G401 (cell line): ENCODE measurements at regions not wholly inside any gene's neighbourhood (a gene's known extent, or its start where the extent isn't known, plus 50 kb on each side); places are given as distances from the start of the nearest gene placed in this dataset.
"Not testable (repeated sequence)": the region's sequence is repeated elsewhere in the genome, so short reads cannot be mapped to it uniquely, and the experiment has no call there.

Experiments used
- DNase-seq: peaks from one replicate; pipeline ENCODE4 v3.0.0-alpha.2; 2015; ENCODE audit warnings: low spot score
- in situ Hi-C: cut with HindIII; loops from 2 replicates; pipeline ENCODE4 v1.10.0; 2016; ENCODE audit warnings: low sequenced_read_pairs, mixed read lengths

DNA sequence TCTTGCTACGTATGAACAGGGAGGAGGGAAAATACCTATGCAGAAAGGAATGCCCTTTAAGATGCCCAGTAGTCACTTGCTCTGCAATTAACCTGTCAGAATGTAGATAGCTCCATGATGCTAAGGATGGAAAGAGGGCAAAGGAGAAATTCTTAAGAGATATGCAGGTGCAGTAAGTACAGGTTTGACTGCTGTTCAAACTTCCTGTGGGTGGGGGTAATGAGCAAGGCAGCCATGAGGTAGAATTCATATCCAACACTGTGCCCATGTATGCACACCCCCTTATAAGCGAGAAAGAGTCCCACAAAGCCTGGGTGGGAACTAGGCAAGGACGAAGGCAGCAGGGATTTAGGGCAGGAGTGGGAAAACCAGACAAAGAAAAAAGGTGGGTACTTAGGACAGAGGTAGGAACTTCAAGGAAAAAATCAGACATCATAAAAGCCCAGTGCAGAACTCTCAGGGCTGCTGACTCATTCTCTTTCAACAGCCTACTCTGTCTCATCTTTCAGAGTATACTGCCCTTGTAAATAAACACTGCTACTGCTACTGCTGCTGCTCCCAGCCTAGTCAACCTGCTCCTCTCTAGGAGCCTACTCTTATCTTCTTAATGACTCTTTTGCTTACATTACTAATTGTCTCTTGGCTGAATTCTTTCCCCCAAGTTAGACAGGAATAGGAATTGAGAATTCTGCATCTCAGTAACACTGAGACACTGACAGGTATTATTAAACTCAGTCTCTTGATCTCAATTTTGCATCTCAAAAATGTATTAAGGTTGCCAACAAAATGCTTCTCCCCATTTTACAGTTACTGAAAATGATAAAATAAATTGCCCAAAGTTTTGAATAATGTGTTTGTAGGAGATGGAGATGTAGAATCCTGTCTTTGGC, 189.0 kb downstream of the PTH2R start:
- in situ Hi-C loops, result no loop called here
- no peak for DNase-seq

DNA sequence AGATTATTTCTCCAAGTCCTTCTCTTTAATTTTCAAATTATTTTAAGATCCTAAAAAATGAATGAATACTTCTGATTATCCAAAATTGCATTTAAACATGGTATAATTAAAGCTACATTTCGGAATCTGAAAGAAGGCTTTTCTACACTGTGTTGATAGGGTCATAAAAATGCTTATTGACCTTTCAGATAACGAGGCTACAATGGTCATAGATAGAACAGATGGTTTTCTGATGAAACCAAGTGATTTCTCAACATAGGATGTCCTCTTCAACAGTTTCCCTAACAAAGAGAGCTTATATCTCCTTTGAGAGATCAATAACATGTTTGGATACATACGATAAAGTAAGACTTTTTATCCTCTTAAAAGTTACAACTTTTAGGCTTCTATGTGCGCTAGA, 201.1 kb downstream of the PTH2R start:
- no peak for DNase-seq
- in situ Hi-C loops, result no loop called here

DNA sequence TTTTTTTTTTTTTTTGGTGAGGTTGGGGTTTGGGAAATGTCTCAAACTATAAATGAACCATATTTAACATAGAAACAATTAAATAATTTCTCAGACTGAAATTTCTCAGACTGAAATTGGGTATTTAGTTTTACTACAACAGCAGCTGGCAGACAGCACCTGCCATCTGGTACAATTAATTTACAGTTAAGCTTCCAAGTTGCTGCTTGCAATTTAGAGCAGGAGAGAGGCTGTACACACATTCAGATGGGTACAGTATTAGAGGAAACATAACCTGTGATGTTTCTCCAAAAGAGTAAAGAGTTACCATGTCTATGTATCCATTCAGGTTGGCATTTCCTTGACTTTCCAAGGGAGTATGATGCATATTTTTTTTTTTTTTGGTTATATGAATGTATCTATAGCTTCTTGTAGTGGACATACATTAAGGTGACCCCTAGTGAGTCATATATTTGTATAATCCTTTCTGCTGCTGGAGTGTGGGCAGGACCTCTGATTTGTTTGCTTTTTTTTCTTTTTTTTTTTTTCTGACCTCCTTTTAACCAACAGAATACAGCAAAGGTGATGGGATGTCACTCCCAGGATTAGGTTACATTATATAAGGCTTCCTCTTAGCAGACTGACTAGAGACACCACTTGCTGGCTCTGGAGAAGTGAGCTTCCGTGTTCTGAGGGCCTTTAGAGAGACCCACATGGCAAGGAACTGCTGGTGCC, 201.7 kb downstream of the PTH2R start:
- peak; percentile 6 for DNase-seq
- in situ Hi-C loops, result no loop called here

DNA sequence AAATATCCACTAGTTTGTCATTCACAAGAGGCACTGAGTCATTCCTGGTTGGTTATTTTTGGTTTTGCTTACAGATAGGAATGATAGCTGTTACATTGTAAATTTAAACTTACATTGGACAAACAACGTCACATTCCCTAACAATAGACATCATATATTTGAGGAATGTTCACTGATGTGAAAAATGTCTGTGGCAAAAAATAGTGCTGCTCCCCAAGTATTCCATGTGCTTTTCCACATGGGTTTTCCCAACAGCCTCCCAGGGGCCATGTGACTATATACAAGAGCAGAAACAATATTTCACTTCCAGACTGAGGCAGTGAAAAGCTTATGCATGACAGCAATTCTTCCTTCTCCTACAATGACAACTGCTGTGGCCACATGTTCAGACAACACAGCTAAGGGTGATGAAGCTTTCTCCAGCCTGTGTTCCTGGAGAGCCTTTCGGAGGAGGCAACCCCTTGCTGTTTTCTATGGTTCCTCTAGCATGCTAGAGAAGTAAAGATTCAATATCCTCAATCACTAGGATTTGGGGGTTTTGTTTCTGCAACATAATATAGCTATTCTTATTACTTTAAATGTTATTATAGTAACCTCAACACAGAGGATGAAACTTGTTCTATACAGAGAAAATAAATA, 202.7 kb downstream of the PTH2R start:
- DNase-seq, result no peak
- in situ Hi-C loops, result no loop called here

DNA sequence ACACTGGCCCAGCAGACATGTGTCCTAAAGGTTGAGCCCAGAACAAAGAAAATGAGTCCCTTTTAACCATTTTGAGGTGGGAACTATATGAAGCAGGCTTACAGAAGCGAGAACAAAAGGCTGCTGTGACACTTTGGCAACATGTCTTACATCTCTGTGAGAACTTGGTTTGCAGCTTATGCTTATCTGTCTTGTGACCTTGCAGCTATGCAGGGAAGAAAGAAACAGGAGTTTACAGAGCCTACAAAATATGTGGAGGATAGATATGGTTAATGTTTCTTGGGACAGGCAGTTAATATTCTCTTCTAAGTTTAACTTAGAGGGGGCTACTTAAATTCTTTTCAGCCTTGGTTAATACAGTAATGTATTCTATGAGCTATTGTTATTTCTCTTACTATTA, 209.1 kb downstream of the PTH2R start:
- in situ Hi-C loops, DNase-seq: not testable (repeated sequence)

DNA sequence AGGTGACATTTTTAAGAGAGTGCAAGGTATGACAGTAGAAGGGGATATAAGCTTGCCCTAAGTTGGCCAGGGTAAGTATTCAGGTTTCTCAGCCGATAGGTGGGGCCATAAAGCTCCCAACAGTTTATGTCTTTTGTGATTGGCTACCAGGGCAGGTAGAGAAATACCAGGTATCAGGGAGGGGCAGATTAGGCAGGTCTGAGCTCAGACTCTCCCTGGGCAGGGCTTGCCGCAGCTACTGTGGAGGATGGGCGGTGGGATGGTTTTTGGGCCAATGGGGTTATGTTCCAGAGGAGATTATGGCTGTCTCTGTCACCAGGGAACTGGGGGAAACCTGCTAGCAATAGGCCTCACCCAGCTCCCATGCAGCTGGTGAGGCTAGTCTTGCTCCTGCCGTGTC, 211.6 kb downstream of the PTH2R start:
- no peak for DNase-seq
- in situ Hi-C loops, result no loop called here

DNA sequence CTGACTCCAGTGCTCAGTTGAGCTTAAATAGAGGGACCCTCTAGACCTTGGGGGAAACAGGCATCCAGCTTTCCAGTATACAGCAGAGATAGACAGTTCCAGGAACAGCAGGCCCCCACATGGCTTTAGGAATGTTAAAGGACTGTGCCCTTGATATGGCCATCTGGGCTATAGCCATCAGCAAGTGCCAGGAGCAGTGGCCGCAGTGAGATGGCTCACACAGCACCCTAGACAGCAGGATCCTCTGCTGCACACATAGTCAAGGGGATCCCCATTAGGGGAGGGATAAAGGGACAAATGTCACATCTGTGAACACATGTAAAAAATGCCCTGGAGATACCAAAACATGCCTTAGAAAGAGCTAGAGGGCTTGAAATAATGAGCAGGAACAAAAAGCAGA, 213.4 kb downstream of the PTH2R start:
- in situ Hi-C loops, result no loop called here
- no peak for DNase-seq

DNA sequence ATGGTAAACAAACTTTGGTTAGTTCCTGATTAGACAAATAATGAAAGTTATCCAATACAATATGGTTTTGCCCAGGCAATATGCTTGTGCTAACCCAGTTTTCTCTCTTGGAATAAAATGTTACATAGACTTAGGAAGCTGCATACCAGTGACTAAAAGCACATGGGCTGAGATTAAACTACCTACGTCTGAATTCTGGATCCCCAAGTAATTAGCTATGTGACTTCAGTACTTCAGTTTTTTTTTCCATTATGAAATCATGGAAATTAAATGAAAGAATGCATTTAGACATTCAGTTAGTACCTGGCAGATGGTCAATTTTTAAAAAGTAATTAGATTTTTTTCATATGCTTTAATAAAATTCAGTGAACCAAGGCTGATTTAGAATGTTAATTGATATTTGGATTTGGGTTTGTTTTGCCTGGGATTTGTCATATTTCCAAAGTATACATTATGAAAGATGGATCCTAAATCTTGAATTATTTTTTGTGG, 213.9 kb downstream of the PTH2R start:
- in situ Hi-C loops, result no loop called here

DNA sequence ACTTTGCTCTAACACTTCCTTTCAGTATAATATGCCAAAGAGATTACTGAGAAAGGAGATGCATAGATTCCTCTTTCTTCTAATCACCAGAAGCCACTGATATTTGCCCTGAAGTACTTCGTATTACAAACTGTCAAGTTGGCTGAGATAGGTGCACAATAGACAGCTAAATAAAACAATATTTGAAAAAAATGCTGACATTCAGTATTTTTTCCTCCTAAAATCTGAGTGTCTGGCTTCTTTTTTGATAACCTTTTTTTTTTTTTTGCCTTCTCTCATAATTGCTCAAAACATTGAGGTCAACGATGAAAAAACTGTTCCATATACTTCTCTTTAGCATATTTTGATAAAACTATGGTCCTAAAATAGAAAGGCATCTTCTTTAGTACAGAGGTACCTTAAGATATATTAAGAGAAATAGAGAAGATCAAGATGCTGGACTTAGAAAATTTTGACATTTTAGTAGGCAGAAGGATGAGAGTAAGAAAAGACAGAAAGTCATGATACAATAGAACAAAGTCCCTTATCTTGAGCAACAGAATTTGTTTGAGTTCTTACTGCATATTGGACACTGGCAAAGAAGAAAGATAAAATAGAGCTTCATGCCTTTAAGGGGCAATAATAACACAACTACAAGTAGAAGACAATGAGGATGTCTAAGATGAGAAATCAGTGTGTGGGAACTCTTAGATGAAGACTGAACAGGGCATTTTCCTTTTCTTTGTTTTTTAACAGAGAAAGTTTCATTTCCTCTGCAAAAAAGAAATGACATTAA, 220.7 kb downstream of the PTH2R start:
- in situ Hi-C loops, result no loop called here

More for the DNA sequence above, 213.9 kb downstream of the PTH2R start:
- DNase-seq, result no peak

DNA sequence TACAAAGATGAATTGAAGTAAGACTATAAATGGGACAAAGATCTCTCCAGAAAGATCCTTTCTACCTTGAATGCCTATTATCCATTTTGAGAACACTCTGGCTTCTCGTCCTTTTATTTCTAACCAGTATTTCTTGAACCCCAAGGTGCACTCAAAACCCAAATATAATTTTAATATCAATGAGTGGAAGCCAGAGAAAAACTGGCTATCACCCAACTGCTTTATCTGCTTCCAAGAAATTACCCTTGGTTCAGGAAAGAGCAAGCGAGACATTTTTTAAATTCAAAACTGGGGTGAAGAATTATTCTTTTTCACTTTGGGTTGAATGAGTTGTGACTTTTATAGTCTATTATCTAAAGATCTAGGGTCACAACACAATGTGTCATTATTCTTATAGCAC, 221.3 kb downstream of the PTH2R start:
- in situ Hi-C loops, result no loop called here
- no peak for DNase-seq

More for the DNA sequence above, 220.7 kb downstream of the PTH2R start:
- no peak for DNase-seq

DNA sequence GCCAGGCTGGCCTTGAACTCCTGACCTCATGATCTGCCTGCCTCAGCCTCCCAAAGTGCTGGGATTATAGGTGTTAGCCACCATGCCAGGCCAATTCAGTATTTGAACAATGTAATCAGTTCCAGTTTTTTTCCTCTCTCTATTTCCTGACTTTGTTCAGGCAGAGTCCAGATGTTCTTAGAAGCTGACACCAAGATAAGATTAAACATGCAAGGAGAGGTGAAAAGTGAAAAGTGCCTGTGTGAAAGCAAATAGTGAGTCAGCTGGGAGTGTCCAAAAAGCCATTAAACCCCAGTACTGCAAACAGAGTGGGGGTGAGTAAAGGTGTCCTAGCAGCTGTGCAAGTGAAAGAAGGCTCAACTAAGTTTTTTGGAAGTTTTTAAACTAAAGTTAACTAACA, 231.5 kb downstream of the PTH2R start:
- no peak for DNase-seq
- in situ Hi-C loops, result no loop called here

DNA sequence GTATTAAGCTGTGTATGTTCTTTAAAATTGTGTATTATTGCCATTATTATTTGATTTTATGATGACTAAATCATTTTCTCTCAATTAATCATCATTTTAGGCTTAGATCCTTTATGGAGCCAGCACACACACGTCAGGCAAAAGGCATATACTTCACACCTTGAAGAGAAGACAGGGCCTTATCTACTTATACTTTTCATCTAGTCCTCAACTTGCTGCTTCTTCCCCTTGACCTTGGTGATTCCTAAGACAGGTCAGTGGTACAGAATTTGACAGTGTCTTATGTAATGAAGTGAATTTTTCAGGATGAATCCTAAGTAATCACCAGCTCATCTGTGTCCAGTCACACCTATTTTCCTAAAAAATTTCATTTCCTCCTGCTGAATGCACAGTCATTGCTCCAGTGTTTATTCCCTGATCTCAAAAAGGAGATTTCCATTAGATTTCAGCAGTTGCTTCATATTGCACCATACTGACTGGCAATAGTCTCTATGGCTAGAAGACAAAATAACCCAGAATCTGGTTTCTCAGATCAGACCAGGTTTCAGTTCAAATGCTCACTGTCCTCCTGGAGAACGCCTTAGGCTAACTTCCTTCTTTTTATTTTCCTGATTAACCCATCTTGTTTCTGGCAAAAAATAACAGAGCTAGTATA, 235.7 kb downstream of the PTH2R start:
- DNase-seq, result no peak
- in situ Hi-C loops, result no loop called here

DNA sequence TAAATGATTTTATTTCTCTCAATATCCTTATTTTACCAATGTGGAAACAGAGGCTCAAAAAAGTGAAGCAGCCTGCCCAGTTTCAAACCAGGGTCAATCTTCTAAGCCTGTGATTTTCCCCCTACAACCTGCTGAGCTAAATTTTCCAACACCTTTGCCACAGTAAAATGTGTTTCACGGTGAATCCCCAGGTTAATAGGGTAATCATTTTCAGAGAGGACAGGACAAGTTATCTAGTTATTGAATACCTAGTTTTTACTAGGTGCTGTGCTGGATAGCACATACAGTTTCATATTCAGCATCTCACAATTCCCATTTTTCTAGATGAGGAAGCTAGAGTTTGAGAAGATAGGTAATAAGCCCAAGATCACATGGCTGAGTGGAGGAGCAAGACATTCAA, 236.6 kb downstream of the PTH2R start:
- in situ Hi-C loops, result no loop called here
- no peak for DNase-seq

DNA sequence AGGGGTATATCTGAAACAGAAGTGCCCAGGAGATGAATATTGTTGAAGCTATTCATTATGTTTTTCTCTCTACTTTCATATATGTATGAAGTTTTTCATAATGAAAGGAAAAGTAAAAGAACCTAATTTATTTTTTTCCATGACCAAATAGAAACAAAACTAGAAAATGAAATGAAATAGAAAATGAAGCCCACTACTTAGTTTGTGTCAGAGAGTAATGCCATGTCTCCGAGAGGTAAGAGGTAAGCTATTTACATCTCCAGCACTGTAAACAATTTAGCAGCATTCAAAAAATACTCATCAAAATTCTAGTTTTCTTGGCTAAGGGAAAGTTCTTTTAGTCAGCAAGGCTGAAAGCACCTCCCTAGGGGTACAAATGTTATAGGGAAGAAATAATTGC, 238.6 kb downstream of the PTH2R start:
- in situ Hi-C loops, result no loop called here
- DNase-seq, result no peak

DNA sequence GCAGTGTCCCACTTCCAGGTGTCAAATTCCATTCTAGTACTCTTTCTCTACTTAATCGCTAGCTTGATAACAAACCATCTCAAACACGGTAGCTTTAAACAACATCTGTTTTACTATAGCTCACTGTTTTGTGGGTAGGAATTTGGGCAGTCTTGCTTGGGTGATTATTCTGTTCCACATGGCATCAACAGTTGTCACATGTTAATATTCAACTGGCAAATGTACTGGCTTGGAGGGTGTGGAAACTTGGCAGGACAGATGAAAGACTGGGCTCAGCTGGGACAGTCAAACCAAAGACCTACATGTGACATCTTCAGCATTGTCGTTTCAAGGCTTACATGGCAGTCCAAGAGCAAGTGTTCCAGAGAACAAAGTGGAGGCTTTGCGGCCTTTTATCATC, 241.8 kb downstream of the PTH2R start:
- in situ Hi-C loops, result no loop called here
- no peak for DNase-seq

DNA sequence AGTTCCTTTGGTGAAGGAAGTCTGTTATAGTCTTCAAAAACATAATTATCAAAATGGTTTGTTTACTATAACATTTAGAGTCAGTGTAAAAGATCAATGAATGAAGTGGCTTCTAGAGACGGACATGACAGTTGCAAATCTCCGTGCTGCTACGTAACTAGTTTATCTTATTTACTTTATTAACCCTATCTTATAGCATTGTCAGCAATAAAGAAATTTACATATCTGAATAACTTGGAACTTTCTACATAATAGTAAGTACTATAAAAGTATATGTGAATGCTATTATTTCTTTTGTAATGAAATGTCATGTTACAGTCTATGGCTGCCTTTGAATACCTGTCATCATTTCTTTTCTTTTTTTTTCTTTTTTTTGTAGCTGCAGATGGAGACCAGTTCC, 246.8 kb downstream of the PTH2R start:
- no peak for DNase-seq
- in situ Hi-C loops, result no loop called here

DNA sequence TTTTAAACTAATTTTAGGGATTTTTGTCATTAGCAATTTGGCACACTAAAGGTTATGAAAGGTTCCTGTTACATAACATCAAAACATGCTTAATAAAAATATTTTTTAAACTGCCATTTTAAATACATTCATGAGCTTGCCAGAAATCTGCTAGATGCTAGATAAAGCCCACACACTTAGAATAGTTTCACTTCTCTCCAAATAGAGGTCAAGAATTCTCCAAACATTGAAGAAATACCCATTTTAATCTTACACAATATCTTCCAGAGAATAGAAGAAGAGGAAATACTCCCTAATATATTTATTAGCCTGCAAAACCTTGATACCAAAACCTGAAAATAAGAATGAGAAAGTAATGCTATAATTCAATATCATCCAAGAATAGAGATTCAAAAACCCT, 247.5 kb downstream of the PTH2R start:
- in situ Hi-C loops, result no loop called here
- DNase-seq, result no peak

DNA sequence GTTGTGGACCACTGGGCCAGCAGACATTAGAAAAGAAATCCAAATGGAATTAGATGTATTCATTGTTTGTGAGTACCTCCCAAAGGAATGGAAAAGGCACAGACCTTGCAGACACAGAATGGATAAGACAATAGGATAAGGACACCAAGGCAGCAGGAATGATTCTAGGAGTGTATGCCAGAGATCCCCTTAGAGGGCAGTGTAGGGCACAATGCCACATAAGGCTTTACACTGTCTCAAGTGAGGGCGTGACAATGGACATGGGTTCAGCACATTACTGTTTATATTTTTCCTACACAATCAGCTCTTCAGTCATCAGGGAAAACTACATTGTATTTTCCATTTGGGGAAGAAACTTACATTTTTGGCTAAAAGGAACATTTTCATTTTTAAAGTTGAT, 250.9 kb downstream of the PTH2R start:
- in situ Hi-C loops, result no loop called here
- no peak for DNase-seq

DNA sequence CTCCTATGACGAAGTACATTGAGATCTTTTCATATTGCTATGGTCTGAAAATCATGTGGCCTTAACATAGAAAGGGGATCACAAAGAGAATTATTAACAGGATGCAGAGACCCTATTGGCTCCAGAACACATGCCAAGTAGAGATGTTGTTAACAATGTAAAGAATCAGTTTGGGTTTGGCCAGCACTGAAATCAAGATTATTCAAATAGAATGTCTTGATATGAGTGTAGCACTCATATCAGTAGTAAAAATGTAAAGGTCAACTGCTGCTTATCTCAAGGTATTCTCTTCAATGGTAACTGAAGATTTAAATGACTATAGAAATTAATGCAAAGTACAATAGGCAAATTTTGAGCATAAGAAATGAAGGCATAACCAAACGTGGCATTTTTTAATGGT, 262.8 kb downstream of the PTH2R start:
- DNase-seq, result no peak
- in situ Hi-C loops, result no loop called here
